ENCODE measurements at regions not wholly inside any gene's neighbourhood (a gene's known extent, or its start where the extent isn't known, plus 50 kb on each side); places are given as distances from the start of the nearest gene placed in this dataset.

DNA sequence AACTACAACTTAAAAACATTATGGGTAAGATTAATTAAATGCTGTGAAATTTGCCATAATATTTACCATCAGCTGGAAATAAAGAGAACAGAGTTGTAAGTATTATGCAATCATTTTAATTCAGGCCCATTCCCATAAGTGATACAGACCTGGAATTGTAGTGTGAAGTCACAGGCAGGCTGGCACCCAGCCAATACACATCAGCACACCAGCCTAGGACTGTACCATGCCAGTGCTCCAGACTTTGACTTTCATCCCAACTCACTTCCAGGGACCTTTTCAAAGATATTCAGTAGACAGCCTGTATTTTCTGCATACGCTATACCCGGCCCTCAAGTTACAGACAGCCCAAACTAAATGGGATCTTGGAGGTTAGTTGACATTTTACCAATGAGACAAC lies 143.3 kb downstream of the TES start:
- TF ChIP-seq EZH2phosphoT487 (IDR thresholded peaks at IDR 0.05; ENCODE audit: low read length) (no peak), EZH2 (optimal IDR thresholded peaks at IDR 0.05; ENCODE audit: low read depth, low read length) (no peak)
- TF ChIP-seq, protein P1, sequence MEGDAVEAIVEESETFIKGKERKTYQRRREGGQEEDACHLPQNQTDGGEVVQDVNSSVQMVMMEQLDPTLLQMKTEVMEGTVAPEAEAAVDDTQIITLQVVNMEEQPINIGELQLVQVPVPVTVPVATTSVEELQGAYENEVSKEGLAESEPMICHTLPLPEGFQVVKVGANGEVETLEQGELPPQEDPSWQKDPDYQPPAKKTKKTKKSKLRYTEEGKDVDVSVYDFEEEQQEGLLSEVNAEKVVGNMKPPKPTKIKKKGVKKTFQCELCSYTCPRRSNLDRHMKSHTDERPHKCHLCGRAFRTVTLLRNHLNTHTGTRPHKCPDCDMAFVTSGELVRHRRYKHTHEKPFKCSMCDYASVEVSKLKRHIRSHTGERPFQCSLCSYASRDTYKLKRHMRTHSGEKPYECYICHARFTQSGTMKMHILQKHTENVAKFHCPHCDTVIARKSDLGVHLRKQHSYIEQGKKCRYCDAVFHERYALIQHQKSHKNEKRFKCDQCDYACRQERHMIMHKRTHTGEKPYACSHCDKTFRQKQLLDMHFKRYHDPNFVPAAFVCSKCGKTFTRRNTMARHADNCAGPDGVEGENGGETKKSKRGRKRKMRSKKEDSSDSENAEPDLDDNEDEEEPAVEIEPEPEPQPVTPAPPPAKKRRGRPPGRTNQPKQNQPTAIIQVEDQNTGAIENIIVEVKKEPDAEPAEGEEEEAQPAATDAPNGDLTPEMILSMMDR (IDR thresholded peaks at IDR 0.05; ENCODE audit: low read length): no peak
- no peaks in the 10 kb centered on the region; the same call in 1 of the 2 replicates for H3K4me1 ChIP-seq (ENCODE audit: low read length)
- no peak overlapping the region for H3K4me3 ChIP-seq (ENCODE audit: low read length)
- H3K4me2 ChIP-seq (ENCODE audit: low read depth, low read length): no peak overlapping the region
- no peaks in the 10 kb centered on the region for H3K79me2 ChIP-seq (ENCODE audit: low read length)
- no peak overlapping the region for H3K27ac ChIP-seq (ENCODE audit: low read length)
- H3F3A ChIP-seq (ENCODE audit: insufficient read depth, low read length): no peaks in the 10 kb centered on the region
- DNase-seq: no peak
- no peaks in the 10 kb centered on the region for H4K20me1 ChIP-seq (ENCODE audit: insufficient read depth, low read length)
- no peak overlapping the region for H2AFZ ChIP-seq (ENCODE audit: low read length)
- no peaks in the 10 kb centered on the region for H3K9me2 ChIP-seq (replicated peaks; ENCODE audit: insufficient read depth, low read length)
- no peaks in the 10 kb centered on the region for H3K36me3 ChIP-seq (replicated peaks; ENCODE audit: insufficient read depth, low read length)
- H3K9ac ChIP-seq (ENCODE audit: low read length): no peak overlapping the region
- H3K9me3 ChIP-seq (replicated peaks; ENCODE audit: insufficient read depth, low read length): no peaks in the 10 kb centered on the region
- H3K27me3 ChIP-seq (replicated peaks; ENCODE audit: insufficient read depth, low read length): no peaks in the 10 kb centered on the region

DNA sequence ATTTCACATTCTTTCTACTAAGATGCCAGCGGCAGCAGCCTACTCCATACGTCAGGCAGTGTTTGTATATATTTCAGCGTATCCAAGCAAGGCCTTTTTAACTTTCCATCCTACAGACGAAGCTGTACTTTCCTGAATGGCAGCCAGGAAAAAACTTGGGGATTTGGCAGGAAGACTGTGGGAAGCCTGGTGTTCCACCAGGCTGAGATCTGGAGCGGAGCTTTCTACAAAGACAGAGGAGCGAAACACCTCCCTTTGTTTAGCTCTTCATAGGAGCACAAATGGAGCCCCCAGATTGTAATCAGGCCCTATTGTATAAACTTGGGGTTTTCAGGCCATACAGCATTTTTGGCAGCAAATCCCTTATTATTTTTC lies 143.8 kb downstream of the TES start:
- H3K4me3 ChIP-seq (ENCODE audit: low read length): no peak overlapping the region
- H3K27me3 ChIP-seq (replicated peaks; ENCODE audit: insufficient read depth, low read length): no peaks in the 10 kb centered on the region
- H3K79me2 ChIP-seq (ENCODE audit: low read length): no peaks in the 10 kb centered on the region
- H3F3A ChIP-seq (ENCODE audit: insufficient read depth, low read length): no peaks in the 10 kb centered on the region
- no peak overlapping the region for H3K27ac ChIP-seq (ENCODE audit: low read length)
- H3K36me3 ChIP-seq (replicated peaks; ENCODE audit: insufficient read depth, low read length): no peaks in the 10 kb centered on the region
- no peak for TF ChIP-seq EZH2phosphoT487 (IDR thresholded peaks at IDR 0.05; ENCODE audit: low read length)
- no peak for TF ChIP-seq EZH2 (optimal IDR thresholded peaks at IDR 0.05; ENCODE audit: low read depth, low read length)
- TF ChIP-seq, protein P1 (IDR thresholded peaks at IDR 0.05; ENCODE audit: low read length): no peak
- H3K9me2 ChIP-seq (replicated peaks; ENCODE audit: insufficient read depth, low read length): no peaks in the 10 kb centered on the region
- H3K4me2 ChIP-seq (ENCODE audit: low read depth, low read length): no peak overlapping the region
- H3K9ac ChIP-seq (ENCODE audit: low read length): no peak overlapping the region
- H3K4me1 ChIP-seq (ENCODE audit: low read length): no peaks in the 10 kb centered on the region; the same call in 1 of the 2 replicates
- no peak overlapping the region for H2AFZ ChIP-seq (ENCODE audit: low read length)
- no peaks in the 10 kb centered on the region for H3K9me3 ChIP-seq (replicated peaks; ENCODE audit: insufficient read depth, low read length)
- H4K20me1 ChIP-seq (ENCODE audit: insufficient read depth, low read length): no peaks in the 10 kb centered on the region
- no peak for DNase-seq

DNA sequence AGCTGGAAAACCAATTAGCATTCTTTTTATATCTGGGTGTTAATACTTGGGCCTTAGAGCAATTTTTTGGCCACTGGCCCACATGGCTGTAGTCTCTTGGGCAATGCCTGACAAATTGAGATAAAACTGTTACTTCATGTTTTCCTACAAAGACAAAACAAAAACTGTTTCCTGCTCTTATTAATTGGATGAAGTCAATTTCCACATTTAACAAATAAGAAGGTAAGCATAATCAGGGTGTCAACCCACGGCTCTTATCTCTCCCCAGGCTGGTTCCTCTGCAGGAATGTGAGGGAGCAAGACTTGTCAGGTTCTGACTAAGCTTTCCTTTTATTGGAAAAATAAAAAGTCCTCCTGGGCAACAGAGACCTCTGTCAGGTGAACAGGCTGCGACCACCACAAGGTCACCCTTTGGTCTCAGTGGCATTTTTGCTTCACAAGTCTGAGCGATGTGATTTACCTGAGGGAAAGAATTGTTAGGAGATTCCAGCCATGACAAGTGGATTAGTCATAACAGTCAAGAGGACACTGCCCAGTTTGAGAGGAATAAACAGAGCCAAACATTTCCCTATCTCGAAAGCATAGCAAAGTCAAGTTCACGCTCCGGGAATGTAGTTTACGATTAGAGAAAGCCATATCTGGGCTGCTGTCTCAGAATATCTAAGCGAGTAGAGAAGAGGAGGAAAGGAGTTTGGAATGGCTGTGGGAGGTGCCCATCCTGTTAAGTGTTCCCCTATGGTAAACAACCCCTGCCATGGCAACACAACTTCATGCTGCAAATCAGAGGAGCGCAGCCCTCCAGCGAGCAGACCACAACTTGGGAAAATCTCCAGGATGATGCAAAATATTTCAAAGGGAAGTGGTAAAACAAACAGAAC lies 144.4 kb downstream of the TES start:
- H3K36me3 ChIP-seq (replicated peaks; ENCODE audit: insufficient read depth, low read length): no peaks in the 10 kb centered on the region
- DNase-seq: no peak
- no peaks in the 10 kb centered on the region for H3K9me2 ChIP-seq (replicated peaks; ENCODE audit: insufficient read depth, low read length)
- H2AFZ ChIP-seq (ENCODE audit: low read length): no peak overlapping the region
- H3F3A ChIP-seq (ENCODE audit: insufficient read depth, low read length): no peaks in the 10 kb centered on the region
- H3K4me3 ChIP-seq (ENCODE audit: low read length): no peak overlapping the region
- H3K79me2 ChIP-seq (ENCODE audit: low read length): no peaks in the 10 kb centered on the region
- H3K4me1 ChIP-seq (ENCODE audit: low read length): no peaks in the 10 kb centered on the region; the same call in 1 of the 2 replicates
- TF ChIP-seq EZH2 (optimal IDR thresholded peaks at IDR 0.05; ENCODE audit: low read depth, low read length): no peak
- TF ChIP-seq, protein P1 (IDR thresholded peaks at IDR 0.05; ENCODE audit: low read length): no peak
- no peak for TF ChIP-seq EZH2phosphoT487 (IDR thresholded peaks at IDR 0.05; ENCODE audit: low read length)
- H3K9me3 ChIP-seq (replicated peaks; ENCODE audit: insufficient read depth, low read length): no peaks in the 10 kb centered on the region
- no peak overlapping the region for H3K27ac ChIP-seq (ENCODE audit: low read length)
- no peak overlapping the region for H3K4me2 ChIP-seq (ENCODE audit: low read depth, low read length)
- H3K27me3 ChIP-seq (replicated peaks; ENCODE audit: insufficient read depth, low read length): no peaks in the 10 kb centered on the region
- H3K9ac ChIP-seq (ENCODE audit: low read length): no peak overlapping the region
- H4K20me1 ChIP-seq (ENCODE audit: insufficient read depth, low read length): no peaks in the 10 kb centered on the region
